Posterior cingulate gyrus (tissue), 11 donors: ENCODE measurements at regions not wholly inside any gene's neighbourhood (a gene's known extent, or its start where the extent isn't known, plus 50 kb on each side); places are given as distances from the start of the nearest gene placed in this dataset.

Experiments
- DNase-seq, 10 donors: peaks; one replicate each; pipeline versions ENCODE4 v3.0.0 to v3.0.0-alpha.2; 2020 to 2021; ENCODE audit warnings: mixed read lengths in 3 of 10
- intact Hi-C: fragments of 100-400 bp; cut with DNase I; formaldehyde crosslinking; loops from one replicate; pipeline ENCODE4 v1.15.1; 2023

GRCh38 chr16:65945493-65945892 is 421.0 kb upstream of the CDH5 start:
- no peak for DNase-seq
- intact Hi-C loops: no loop called here

- no peak for DNase-seq
These were observed 422.1 kb upstream of the CDH5 start for GRCh38 chr16:65944361-65944760.

GRCh38 chr16:65940711-65941110 is 425.8 kb upstream of the CDH5 start:
- intact Hi-C loops: no loop called here
- no peak for DNase-seq

More at GRCh38 chr16:65944361-65944760, 422.1 kb upstream of the CDH5 start:
- intact Hi-C loops: no loop called here

- intact Hi-C loops: no loop called here
- no peak for DNase-seq
These were observed 428.4 kb upstream of the CDH5 start for GRCh38 chr16:65938083-65938482.

GRCh38 chr16:65937455-65937854 is 429.0 kb upstream of the CDH5 start:
- DNase-seq: no peak
- intact Hi-C loops: no loop called here

- DNase-seq: no peak
- intact Hi-C loops: no loop called here
These were observed 430.4 kb upstream of the CDH5 start for GRCh38 chr16:65936096-65936495.

GRCh38 chr16:65934443-65934842 is 432.0 kb upstream of the CDH5 start:
- intact Hi-C loops: no loop called here
- no peak for DNase-seq

- intact Hi-C loops: no loop called here
- no peak for DNase-seq
These were observed 432.8 kb upstream of the CDH5 start for GRCh38 chr16:65933703-65934102.

- no peak for DNase-seq
- intact Hi-C loops: no loop called here
These were observed 434.0 kb upstream of the CDH5 start for GRCh38 chr16:65932350-65933072.

- DNase-seq: no peak
- intact Hi-C loops: no loop called here
These were observed 443.6 kb upstream of the CDH5 start for GRCh38 chr16:65922923-65923322.

- DNase-seq: no peak
- intact Hi-C loops: no loop called here
These were observed 446.5 kb upstream of the CDH5 start for GRCh38 chr16:65919986-65920376.

GRCh38 chr16:65919145-65919985 is 447.1 kb upstream of the CDH5 start:
- DNase-seq: no peak

GRCh38 chr16:65917466-65917865 is 449.0 kb upstream of the CDH5 start:
- intact Hi-C loops: no loop called here
- no peak for DNase-seq

More at GRCh38 chr16:65919145-65919985, 447.1 kb upstream of the CDH5 start:
- intact Hi-C loops: no loop called here

- intact Hi-C loops: no loop called here
- DNase-seq: no peak
These were observed 449.5 kb upstream of the CDH5 start for GRCh38 chr16:65916995-65917394.

- no peak for DNase-seq
- intact Hi-C loops: no loop called here
These were observed 456.2 kb upstream of the CDH5 start for GRCh38 chr16:65910291-65910690.

- intact Hi-C loops: no loop called here
- no peak for DNase-seq
These were observed 457.0 kb upstream of the CDH5 start for GRCh38 chr16:65909310-65910050.

- DNase-seq: peak in 5 of 10 donors; percentile 17 to 86 (median 25)
- intact Hi-C loops: no loop called here
These were observed 457.9 kb upstream of the CDH5 start for GRCh38 chr16:65908568-65908967.

- DNase-seq: no peak
- intact Hi-C loops: no loop called here
These were observed 461.2 kb upstream of the CDH5 start for GRCh38 chr16:65905331-65905730.

- intact Hi-C loops: no loop called here
- DNase-seq: no peak
These were observed 469.9 kb upstream of the CDH5 start for GRCh38 chr16:65896448-65897153.

GRCh38 chr16:65895906-65896305 is 470.6 kb upstream of the CDH5 start:
- intact Hi-C loops: no loop called here
- DNase-seq: no peak

GRCh38 chr16:65895486-65895885 is 471.0 kb upstream of the CDH5 start:
- no peak for DNase-seq
- intact Hi-C loops: no loop called here
